SKM-1 treated with dmso at 0.1 percent for 144 hours (cell line): ENCODE measurements at regions not wholly inside any gene's neighbourhood (a gene's known extent, or its start where the extent isn't known, plus 50 kb on each side); places are given as distances from the start of the nearest gene placed in this dataset.

Experiments used
- DNase-seq: peaks from one replicate; lab custom pipeline; 2025; ENCODE audit not compliant: unreplicated experiment; lab: John Stamatoyannopoulos, UW

DNA sequence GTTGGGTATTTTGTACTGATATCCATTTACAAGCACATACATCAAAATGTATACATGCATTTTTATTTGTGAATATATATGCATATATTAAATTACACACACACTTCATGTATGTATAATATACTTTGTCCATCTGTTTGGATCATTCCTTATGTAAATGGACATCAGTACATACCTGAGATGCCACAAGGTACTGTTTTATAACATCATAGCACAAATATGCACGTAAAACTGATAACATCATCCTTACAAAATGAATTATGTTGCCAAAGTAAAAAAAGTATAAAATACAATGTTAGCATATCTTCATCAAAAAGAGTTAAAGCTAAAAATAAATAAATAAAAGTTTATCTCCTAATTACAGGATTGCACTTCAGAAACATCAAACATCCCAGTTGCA is 634.8 kb upstream of the UBE2E2 start:
- no peak for DNase-seq

DNA sequence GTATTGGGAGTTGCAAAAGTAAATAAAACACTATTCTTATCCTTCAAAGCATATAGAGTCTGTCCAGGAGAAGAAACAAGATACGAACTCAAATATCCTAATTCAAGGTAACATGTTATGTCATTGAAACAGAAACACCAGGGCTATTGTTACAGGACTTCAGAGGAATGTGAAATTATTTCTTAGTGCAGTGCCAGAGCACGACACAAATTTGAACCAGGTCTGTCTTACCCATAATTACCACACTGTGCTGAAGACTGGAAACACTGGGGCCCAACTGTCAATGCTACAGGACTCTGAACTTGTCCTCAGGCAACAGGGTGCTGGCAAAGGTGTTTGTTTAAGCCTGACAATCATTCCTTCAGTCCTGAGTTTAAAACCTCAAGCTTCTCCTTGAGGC is 633.6 kb upstream of the UBE2E2 start:
- DNase-seq: no peak

DNA sequence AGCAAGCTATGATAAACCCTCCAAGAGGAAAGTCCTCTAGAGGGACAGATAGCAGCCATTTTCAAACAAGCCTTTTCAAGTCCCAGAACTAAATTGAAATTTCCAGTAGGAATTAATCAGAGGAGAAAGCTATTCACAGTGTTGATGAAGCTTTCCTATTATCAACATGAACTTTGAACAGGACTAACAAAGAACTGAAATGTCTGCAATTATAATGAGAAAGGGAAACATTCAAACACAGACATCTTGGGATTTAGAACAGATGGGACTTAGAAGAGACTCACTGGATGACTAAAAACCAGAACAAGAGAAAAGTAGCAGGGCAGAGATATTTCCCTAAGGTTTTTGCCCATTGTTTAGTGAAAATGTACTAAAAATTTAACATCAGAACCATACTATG is 622.1 kb upstream of the UBE2E2 start:
- no peak for DNase-seq

DNA sequence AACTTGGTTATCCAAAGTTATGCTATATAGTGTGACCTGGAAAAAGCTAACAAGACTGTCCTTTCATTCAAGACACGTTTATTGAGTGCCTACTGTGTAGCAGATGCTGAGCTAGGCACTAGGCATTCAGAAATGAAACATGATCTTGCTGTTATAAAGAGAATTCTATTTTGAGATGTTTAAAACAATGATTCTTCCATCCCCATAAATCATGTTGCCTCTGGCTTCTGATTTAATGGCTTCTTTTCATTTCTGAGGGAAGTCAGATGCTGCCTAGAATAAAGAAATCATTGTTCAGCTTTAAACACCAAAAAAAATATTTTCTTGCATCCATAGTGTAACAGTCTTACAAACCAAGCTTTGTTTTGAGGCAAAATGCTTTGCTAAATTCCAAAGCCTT is 620.9 kb upstream of the UBE2E2 start:
- DNase-seq: no peak

DNA sequence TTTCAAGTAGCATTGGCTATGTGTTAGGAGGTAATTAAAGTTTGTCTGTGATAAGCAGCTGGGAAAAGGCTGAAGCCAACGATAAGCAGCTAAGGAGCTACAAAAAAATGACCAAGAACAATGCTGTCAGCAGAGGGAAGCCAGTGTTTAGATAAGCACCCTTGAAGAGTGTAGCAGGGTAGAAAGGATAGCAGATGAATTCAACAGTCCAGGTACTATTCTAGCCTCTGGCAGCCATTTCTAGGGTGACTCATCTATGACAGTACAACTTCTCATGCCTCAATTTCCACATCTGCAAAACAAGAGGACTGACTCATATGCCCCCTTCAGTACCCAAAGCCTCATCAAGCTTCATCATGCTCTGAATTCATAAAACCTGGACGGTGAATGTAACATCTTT is 617.6 kb upstream of the UBE2E2 start:
- DNase-seq: no peak

DNA sequence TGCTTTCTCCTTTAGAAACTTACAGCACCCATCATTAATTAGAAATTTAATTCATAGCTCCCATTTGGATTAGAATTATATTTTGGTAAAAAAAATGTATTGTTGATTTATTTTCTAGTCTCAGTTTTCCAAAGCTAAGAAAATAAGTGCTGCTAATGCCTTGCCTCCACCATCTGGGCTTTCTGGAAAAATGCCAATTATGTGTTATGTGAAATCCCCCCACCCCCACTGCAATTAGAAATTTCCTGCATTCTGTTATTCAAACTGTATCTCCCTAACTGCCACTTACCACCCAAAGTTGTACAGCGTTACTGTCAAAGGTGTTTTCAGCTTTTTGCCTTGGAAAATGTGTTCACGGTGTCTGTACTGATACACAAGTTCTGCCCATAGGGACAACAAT is 617.2 kb upstream of the UBE2E2 start:
- DNase-seq: no peak

DNA sequence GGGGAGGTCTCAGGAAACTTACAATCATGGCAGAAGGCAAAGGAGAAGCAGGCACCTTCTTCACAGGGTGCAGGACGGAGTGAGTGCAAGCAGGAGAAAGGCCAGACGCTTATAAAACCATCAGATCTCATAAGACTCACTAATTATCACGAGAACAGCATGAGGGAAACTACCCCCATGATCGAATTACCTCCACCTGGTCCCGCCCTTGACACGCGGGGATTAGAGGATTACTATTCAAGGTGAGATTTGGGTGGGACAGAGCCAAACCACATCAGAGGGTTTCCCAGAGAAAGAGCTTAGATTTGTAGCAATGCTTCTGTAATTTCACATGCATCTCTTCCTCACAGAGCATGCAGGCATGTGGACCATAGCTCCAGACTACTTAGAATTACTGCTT is 615.7 kb upstream of the UBE2E2 start:
- DNase-seq: no peak

DNA sequence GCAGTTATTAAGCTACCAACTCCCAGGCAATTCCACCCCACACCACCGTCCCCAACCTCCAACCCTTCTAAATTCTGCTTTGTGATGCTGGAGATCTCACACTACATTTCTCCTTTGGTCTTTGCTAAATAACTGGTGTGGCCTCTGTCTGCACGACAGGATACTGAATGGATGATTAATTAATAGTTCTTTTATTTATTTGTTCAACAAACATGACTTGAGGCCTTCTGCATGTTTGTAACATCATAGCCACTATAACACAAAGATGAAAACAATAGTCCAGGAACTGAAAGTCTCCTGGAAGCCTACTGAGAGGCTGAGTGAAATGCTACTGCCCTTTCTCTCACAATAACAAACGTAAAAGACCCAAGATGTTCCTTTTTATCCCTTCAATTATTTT is 609.5 kb upstream of the UBE2E2 start:
- no peak for DNase-seq

DNA sequence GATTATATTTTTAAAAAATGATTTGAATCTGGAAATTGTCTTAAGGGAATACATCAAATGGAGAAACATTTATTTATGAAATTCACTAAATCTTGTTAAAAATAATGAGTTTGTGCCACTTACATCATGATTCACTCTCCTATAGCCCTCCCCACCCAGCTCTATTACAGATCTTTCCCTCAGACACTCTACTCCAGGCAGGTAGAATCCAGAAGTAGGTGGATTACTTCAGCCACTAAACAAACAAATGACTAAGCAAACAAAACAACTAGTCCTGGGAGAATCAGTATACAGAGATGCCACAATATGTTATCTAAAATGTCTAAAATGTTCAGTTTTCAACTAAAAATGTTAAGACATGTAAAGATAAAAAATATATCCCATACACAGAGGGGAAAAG is 608.1 kb upstream of the UBE2E2 start:
- no peak for DNase-seq

DNA sequence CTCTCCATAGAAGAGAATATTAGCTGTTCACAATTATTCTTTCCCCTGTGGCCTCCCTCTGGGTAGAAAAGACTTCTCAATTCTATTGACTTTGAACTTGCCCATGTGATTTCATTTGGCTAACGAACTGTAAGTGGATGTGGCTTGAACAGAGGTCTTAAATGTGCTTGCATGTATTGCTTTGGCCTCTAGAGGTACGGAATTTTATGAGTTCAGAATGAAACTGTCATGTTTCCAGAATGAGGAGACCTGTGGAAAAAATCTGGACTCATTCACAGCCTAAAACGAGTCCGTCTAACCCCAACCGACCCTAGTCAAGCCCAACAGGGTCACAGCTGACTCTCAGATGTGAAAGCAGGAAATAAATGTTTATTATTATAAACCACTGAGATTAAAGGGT is 596.7 kb upstream of the UBE2E2 start:
- DNase-seq: no peak

DNA sequence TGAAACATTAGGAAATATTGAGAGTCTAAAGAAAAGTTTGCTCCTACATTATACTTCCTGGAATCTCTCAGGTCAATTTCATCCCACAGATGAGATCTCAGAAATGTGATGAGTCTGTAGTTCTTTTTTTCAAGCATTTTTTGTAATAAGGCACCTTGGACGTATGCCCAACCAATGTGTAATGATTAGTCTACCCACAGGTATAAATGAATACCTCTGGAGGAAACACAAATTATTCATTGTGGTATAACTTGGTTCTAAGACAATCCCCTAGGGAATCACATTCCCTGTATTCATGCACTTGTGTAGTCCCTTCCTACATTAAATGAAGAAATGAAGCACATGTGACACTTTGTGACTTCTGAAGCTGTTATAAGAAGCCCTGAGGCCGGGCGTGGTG is 596.2 kb upstream of the UBE2E2 start:
- no peak for DNase-seq

DNA sequence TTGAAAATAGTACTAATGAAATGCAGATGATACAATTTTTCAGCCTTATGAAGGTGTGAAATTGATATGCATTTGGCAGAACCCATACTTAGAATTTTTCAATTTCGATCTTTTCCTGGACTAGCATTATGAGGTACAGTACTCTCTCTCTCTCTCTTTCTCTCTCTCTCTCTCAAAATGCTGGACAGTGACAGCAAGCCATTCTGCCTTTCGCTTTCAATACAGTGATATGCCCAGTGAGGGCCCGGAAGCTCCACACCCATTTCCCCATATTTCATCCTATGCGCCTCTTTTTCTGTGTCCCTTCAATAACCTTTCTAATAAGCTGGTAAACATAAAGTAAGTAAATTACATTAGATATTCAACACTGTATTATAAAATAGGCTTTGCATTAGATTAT is 595.0 kb upstream of the UBE2E2 start:
- DNase-seq: no peak

DNA sequence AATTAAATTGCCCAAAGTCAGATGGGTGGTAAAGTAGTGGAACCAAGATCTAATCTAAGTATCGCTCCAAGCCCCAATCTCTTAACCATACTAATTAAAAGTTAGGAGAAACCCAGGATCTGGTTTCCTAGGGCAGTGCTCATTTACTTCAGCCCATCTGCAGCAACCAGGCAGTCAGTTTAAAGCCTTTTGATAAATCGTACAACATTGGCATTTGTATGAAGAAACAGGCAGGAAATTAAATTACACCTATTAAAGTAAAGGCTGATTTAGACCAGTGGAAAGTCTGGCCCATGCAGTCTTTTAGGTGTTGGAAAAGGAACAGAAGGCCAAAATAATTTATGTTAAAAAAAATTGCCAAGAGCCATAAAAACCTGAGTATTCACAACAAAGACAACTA is 594.4 kb upstream of the UBE2E2 start:
- DNase-seq: no peak

DNA sequence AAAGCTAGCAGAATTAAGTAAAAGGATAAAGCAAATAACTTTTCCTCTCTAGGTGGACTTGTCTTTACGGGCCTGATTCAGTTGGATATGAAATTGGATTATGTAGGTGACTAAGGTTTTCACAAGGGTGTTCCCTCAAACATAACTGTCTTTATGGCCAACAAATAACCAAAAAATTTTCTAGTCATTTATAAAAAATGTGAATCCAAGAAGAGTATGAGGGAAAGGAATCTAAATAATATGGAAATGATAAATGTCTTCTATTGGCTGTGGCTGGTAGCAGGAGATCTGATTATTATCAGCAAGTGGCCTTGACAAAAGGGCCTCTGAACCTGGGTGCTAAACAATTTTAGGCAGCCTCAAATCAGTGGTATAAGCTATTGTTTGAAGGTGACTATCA is 594.0 kb upstream of the UBE2E2 start:
- no peak for DNase-seq

DNA sequence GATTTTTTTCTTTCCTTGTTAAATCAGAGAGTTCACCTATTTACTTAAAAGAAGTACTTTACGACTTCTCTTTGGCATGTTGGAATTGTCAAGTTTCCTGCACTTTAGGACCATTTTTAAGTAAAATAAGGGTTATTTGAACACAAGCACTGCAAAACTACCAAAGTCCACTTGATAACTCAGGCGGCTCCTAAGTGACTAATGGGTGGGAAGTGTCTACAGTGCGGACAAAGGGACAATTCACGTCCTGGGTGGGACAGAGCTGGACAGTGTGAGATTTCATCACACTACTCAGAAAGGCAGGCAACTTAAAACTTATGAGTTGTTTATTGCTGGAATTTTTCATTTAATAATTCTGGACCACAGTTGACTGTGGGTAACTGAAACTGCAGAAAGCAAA is 590.2 kb upstream of the UBE2E2 start:
- DNase-seq: no peak

DNA sequence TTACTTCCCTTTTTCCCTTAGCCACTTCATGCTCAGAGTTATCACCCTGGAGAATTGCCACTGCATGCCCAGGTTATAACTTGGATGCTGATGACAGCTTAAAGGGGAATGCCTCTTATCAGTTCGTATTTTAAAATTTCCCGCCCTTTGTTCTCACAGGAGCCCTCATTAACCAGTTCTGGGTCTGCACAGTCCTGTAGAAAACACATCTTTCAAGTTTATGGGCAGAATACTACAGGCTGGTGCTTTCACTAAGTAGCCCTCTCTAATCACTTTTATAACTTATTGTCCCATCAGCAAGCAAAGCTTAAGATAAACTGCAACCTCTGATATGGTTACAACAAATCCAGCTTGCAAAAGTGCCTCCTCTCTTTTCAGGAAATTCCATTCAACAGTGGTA is 587.3 kb upstream of the UBE2E2 start:
- DNase-seq: no peak

DNA sequence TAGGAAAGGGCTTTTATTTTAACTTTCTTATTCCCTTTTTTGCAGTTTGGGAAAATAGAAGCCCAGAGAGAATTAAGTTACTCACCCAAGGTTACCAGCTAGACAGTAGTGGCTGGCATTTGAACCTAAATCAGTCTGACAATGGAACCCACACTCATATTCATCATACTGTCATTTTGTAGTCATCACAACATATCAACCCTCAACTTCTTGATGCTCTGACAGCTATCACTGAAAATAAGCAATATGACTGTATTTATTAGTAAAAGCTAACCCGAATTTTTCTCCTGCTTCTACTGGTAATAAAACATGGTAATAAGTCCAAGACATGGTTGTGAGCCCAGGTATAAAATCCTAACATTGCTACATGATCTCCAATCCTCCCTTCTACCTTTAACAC is 585.8 kb upstream of the UBE2E2 start:
- no peak for DNase-seq

DNA sequence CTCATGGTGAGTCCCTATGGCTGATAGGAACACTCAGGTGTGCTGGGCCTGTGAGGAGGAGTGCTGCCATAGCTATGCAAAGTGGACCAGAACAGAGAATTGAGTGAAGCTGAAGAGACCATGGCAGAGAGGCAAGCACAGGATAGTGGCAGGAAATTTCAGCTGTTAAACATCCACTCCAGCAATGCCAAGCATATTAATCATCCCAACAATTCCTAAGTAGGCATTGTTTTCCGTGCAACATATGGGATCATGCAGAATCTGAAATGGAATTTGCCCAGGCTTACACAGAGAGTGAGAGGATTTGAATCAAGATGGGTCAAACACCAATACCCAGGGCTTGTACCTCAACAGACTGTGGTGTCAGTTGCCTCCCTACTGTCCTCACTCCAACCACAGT is 582.6 kb upstream of the UBE2E2 start:
- no peak for DNase-seq

DNA sequence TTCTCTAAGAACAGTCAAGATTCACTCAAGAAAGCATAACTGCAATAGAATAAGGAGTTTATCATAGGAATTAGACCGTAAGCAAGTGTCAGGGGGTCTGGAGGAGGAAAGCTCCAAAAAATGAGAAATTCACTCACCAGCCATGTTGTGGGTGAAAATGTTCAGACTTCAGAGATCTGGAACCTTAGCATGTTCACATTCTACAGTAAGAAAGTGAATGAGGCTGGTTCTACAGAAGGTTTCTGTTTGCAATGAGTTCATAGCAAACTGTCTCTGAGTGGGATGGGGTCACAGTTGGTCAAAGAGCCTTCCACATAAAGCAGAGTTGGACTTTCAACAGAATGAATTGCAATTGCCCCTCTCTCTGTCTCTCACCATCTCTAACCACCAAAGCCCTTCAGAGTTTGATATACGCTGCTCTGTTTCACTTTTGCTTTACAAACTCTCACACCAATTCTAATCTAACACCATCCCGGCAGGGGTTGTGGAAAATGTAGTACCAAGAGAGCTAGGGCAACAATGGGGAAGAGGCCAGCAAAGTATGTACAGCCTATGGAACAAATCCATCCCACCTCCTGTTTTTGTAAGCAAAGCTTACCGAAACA is 581.8 kb upstream of the UBE2E2 start:
- DNase-seq: no peak

DNA sequence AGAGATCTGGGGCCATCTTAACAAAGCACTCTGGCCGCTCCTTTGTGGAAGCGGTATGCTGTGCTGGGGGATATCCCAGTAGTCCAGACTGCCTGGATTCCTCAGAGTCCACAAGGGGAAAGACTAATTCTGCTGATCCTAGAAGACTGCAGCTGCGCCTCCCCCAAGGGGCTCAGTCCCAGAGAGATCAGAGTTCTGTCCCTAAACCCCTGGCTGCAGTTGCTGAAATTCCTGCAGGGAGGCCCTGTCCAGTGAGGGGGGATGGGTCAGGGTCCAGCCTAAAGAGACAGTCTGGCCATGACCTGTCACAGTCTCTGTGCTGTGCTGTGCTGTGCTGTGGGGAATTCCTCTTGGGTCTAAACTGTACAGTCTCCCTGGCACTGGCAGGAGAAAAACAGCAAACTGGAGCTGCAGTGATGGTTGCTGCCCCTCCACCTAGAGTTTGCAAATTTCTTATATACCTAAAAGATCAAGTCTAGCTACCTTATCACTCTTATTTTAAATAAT is 575.1 kb upstream of the UBE2E2 start:
- no peak for DNase-seq

DNA sequence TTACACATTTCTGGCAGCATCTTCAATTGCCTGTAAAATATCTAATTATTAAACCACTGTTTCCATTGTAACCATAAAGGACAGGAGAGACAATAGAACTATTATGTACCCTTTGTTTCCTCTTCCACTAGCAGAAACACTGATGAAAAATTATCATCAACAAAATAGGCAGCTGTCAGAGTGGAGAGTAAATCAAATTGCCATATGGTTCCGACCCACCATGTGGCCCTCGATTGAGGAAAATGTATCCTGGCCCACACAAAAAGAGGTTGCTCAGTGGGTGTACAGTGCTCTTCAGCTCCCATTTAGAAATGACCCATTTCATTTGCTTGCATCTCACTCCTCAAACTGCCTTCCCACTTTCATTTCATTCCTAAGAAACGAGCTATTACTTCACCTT is 570.6 kb upstream of the UBE2E2 start:
- DNase-seq: no peak

DNA sequence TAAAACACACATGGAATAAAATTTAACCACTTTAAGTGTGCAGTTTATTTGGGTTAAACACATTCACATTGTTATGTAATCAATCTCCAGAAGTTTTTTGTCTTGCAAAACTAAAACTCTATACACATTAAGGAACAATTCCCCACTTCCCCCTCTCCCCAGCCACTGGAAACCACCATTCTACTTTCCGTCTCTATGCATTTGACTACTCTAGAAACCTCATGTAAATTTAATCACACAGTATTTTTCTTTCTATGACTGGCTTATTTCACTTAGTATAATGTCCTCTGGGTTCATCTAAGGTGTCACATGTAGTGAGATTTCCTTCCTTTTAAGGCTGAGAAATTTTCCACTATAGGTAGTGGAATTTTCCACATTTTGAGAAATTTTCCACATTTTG is 568.7 kb upstream of the UBE2E2 start:
- no peak for DNase-seq

DNA sequence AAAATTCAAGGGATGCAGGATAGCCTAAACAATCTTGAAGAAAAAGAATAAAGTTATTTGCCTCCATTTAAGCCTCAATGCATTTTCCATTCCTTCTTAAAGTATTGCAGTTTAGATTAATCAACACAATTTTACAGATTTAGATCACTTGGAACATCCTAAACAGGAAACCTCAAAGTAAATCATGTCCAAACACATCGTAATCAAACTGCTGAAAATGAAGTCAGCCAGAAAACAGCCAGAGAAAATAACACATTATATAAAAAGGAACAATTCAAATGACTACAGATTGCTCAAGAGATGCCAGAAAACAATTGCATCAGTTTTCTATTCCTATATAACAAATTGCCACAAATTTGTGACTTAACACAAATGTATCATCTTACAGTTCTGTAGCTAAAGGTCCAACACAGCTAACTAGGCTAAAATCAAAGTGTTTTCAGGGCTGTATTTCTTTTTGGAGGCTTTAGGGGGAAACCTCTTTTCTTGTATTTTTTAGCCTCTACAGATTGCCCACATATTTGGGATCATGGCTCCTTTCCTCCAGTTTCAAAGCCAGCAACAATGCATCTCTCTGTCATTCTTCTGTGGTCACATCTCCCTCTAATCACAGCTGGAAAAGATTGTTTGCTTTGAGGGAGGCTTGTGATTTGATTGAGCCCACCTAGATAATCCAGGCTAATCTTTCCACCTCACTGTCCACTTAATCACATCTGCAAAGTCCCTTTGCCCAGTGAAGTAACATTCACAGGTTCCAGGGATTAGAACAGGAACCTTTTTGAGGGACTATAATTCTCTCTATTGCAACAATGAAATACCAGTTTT is 543.3 kb upstream of the UBE2E2 start:
- no peak for DNase-seq
